NCI-H748 treated with DMSO at 0.1 percent for 48 hours (cell line): ENCODE measurements at regions not wholly inside any gene's neighbourhood (a gene's known extent, or its start where the extent isn't known, plus 50 kb on each side); places are given as distances from the start of the nearest gene placed in this dataset.

Source experiments
- DNase-seq: peaks from one replicate; lab custom pipeline; 2025; lab: John Stamatoyannopoulos, UW

DNA sequence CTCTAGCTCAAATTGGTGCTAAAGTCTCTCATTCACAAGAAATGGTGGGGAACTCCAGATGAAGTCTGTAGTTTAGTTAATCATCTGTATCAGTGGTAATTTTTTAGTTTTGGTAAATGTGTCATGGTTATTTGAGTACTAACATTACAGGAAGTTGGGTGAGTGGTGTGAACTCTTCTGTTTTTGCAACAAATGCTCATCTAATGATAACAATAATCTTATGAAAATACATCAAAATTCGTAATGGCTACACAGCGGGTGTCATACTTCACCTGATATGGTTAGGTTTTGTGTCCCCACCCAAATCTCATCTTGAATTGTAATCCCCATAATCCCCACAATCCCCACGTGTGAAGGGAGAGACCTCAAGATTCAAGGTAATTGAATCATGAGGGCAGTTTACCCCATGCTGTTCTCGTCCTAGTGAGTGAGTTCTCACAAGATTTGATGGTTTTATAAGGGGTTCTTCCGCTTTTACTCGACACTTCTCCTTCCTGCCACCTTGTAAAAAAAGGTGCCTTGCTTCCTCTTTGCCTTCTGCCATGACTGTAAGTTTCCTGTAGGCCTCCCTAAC lies 209.3 kb upstream of the FOXN3 start:
- no peak for DNase-seq

DNA sequence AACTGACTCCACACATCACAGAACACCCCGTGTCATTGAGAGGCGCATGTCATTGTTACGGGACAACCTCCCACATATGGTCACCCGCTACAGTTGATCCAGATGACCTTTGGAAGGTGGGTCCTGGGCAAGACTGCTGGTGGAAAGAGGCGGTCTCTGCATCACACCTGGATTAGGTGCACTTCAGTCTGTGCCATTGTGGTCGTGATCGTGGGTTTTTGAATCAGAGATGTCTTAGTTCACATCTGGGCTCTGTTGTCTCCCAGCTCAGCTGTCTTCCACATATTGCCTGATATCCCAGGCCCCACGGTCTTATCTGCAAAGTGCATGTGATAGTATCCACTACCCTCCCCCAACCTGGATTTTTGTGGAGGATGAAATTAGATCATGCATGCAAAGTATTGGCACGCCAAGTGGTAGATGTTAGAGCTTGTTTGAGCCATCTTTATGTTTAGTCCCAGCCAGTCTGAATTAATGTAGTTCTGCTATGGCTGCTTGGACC lies 208.7 kb upstream of the FOXN3 start:
- no peak for DNase-seq

DNA sequence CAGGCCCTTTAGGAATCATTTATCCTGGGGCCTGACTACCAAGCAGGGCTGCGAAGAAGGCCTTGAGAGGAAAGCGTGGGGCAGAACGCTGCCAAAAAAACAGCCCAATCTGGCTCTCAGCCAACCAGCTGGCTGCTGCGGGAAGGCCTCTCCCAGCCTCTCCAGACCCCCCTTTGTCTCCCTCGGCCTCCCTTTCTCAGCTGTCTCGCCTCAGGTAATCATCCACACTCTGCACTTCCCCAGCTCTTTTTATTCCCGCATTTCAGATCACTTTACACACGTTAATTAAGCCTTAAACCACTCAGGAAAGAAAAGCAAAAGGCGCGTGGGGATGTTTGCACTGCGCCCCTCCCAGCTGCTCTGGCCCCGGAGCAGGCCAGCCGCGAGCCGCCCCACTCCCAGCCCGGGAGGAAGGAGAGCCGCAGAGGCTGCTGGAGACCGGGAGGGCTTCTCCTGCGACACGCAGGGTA lies 208.2 kb upstream of the FOXN3 start:
- DNase-seq: peak; percentile 79

DNA sequence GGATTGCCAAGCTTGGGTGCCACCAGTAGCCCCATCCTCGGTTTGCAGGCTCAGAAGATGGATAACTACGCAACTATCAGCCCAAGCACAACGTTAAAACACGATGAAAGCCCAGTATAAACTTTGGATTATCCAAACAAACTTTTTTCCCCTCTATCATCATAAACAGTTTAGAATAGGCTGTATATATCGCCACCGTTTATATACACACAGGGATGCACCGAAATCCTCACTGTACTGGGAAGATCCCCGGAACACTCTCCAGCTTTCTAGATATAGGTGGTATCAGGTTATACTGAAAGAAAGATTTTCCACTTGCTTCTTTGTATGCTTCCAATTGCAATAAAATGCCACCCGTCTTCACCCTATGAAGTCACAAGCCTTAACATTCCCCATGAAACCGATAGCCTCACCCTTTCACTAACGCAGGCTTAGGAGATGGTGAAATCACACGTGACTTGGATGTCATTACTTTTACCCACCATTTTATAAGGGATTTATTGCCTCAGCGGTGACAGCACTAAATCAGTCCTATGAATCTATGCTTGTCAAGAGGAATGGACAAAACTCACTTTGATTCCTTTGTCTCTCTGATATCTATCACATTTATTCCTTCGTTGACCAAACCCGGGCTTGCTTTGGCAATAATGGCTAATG lies 207.6 kb upstream of the FOXN3 start:
- DNase-seq: no peak

DNA sequence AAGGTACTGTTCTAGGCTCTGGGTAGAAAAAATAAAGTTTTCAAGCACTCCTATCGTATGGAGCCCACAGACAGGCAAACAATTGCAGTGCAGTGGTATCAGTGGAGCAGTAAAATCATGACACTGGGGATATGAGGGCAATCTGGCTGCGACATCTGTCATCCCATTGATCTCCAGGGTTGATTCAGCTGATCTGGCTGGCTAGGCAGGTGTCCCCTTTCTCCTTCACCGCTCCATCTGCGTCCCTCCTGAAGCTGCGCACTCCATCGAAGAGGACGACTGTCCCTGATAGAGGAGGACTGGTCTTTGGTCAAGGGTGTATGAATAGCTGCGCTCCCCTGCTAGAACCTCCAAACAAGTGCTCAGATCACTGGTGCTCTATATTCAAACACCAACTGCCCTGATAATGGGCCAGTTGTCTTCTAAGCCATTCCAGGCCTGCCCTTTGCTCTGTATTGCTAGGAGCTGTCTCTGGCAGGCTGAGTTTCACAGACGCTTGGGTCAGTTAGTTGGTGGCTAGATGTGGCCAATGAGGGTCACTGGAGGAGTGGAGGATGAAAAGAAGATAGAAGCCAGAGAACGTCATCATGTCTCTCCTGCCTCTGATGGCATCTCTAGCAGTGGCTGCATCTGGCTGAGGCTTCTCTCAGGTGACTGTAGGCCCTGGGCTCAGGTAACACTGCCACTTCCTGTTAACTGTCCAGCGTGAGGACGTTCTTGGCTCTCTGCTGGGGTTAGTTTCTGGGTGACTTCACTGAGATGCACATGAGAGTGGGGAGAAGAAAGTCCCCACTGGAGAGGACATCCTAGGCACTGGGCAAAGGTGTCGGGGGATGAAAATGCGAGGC lies 205.0 kb upstream of the FOXN3 start:
- no peak for DNase-seq

DNA sequence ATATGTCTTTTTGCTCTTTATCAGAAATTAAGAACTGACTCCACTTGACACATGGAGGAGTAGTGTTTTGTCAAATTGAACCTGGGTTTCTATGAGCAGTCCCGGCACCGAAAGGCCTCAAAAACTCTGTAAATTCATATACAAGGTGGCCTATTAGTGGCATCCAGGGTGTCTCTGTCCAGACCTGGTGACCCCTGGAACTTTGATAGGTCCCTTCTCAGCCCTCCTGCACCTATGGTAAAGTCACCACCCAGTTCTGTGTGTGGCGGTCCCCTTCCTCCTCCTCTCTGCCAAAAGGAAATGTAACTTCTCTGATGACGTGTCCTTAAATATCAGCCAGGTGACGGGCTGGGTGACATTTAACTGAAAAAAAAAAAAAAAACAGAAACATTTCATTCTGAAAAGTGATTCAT lies 204.0 kb upstream of the FOXN3 start:
- DNase-seq: no peak

DNA sequence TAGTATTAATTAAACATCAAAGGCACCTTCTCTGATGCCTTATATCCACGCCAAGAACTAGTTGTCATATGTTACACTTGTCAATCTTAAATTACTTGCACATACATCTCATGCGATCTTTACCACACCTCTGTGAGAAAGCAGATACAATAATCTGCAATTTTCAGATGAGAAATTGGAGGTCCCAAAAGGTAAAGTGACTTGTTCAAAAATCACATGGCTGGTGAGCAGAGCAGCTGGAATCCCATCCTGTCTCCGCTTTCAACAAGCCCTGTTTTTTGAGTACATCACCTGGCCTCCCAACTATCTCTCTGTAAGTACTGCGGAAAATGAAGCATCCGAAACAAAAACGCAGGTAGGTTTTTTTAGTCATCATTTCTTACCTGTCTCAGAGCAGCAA lies 203.4 kb upstream of the FOXN3 start:
- no peak for DNase-seq

DNA sequence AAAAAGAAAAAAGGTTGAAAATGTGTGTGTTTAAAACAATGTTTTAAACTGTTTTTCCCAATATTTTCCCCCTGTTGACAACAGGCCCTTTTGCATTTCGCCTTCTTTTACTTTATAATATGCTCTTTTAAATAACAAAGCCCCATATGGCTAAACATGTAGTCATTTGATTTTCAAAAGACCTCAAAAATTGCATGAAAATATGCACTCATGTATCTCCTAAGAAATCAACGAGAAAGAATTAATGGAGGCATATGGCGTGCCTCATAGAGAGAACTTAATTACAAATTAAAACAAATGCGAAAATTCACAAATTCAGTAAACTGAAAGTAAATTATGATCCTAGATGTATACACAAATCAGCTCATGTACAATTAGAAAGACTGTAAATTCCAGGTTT lies 202.6 kb upstream of the FOXN3 start:
- DNase-seq: no peak

DNA sequence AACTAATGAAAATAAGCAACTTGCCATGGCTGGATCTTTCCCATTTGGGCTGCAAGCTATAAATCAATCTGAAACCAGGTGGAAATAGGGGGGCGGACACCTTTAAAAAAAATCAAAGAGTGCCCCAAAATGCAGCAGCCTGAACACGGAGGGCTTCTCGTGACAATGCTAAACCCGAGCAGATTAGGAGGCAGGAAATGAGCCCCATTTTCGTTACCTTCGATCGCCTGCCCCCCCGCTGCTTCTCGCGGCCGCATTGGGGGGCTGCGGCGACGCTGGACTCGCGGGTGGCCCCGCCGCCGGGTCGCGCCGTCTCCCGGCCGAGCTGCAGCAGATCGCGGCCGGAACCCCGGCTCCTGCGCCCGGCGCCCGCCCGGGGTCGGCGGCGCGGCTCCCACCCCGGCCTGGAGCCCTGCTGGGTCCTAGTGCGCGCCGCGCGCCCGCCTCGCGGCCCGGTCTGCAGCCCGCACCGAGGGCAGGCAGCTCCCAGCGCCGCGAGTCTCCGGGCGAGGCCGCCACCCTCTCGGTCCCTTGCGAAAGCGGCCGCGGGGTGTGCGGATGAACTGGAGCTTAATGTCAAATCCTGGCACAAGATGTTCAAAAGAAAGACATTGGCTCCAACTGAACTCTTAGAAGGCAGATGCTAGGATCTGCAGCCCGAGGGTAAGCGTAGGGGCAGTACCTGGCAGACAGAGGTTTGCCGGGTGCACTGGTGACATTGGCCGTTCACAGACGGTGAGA lies 201.9 kb upstream of the FOXN3 start:
- DNase-seq: peak; percentile 54

DNA sequence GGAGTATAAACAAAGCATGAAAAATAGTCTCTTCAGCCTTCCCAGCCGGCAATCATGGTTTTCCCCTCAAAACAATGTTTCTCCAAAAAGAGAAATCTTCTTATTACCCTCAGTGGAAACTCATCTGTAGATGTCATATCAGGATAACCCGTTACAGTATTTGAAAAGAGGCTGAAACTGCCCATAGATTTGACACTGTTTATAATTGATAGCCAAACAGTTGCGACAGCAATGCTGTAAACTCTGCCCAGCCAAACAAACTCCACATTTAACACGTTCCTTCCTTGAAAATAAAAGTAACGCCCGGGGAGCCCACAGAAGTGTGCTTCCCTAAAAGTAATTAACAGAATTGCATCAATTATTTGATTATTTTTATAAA lies 201.3 kb upstream of the FOXN3 start:
- no peak for DNase-seq

DNA sequence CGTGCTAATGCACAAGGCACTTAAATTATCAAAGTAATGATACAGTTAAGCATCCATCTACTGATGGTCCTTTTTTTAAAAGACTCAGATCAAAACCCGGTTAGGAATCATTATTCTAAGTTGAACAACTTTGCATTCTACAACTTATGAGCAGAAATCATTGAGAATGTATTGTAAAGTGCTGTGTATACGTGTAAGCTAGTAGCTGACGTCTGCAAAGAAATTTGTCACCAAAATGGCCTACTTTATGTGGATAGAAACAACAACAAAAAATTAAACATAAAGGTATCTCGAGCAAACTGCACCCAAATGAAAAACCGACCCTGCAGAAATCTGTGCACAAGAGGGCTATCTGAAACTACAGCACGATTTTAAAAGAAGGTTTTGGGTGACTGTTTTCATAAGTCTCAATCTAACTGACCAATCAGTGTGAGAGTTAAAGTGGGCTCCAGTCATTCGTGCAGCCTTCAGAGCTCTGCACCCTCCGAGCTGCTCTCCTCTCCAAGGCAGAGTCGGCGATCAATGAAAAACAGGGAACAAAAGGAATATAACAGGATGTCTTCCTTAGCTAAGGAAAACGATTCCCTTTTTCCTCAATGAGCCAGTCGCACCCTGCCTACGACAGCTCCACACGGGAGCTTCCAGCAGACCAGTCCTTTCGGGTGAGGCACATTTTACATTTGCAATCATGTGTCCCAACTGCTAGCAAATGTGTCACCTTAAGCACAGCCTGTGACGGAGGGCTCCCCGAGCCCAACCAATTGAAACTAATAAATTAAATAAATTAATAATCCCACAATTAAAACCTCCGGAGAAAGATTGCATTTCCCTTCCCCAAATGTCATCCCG lies 200.7 kb upstream of the FOXN3 start:
- peak; percentile 60 for DNase-seq

DNA sequence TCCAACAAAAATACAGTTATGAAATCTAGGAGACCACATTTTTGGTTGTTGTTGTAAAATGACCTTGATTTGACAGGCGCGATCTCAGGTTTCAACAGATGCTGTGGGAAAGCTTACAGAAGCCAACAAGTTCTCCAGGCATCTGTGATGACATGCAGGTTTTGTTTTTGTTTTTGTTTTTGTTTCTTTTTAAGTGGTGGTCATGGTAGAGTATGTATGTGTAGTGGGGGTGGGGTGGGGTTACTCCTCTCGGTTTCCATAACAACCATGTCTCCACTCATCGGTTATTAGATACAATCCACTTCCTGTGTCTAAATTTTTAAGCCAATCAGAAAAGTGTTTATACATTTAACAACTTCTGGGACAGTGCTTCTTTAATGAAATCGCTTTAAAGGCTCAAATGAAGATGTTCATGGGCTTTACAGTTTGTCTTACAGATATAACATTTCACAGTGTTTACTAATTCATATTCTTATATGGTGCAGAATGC lies 199.9 kb upstream of the FOXN3 start:
- peak; percentile 43 for DNase-seq

DNA sequence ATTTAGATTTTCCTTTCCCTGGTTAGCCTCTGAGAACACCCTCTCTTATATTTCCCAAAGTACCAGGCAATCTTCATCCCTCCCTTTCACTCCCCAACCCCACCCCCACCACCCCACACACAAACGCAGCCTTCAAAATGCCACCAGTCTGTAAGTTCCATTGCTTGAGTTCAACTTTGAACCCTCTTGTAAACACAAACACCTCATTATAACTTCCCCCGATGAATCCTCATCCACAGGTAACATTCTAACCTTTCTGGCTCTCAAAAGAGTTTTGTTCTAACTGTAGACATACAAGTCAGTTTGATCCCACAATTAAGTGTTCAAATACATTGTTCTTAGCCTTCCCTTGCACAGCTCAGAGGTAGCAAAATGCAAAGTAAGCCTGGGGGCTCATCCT lies 199.4 kb upstream of the FOXN3 start:
- DNase-seq: no peak

DNA sequence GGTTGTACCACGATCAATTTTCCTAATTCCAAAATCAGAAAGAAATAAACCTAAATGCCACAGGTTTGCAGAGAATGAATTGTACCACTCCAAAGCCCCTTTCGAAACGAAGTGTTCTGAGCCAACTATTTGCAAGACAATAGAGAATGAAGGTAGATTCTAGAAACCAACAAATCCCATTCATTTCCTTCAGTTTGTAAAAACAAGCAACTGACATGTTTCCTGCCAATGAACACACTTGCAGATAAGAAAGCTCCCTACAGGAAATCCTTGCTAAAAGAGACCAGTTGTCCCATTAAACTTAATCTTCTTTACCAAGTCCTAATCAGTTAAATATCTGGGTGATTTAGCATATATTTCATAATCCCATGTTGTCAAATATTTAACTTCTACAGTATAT lies 198.4 kb upstream of the FOXN3 start:
- no peak for DNase-seq

DNA sequence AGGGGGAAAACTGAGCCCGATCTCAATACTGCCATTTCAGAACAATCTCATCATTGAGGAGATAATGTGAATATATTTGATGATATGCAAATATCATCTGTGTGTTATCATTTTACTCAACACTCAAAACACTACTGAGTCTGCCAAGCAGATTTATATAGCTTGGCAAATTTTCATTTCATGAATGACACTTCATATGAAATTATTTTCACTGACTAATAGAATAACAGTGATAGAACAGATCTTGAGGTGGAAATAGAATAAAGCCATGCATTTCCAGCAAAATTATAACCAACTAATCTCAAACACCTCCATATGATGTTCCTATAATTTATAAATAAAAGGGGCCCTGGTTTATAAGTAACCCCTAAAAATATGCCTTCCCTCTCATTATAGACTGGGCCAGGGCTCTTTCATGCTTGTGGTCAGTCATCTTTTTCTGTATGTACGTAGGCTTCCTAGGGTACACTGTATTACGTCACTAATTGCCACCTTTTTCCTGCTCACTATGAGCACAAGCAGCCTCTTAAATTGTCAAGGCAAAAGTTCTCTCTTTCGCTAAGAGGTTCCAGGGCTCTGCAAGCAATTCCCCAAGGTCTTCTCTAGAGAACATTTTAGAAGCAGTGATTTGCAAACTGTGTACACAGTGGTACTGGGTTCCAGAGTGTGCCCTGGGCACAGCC lies 197.1 kb upstream of the FOXN3 start:
- DNase-seq: no peak

DNA sequence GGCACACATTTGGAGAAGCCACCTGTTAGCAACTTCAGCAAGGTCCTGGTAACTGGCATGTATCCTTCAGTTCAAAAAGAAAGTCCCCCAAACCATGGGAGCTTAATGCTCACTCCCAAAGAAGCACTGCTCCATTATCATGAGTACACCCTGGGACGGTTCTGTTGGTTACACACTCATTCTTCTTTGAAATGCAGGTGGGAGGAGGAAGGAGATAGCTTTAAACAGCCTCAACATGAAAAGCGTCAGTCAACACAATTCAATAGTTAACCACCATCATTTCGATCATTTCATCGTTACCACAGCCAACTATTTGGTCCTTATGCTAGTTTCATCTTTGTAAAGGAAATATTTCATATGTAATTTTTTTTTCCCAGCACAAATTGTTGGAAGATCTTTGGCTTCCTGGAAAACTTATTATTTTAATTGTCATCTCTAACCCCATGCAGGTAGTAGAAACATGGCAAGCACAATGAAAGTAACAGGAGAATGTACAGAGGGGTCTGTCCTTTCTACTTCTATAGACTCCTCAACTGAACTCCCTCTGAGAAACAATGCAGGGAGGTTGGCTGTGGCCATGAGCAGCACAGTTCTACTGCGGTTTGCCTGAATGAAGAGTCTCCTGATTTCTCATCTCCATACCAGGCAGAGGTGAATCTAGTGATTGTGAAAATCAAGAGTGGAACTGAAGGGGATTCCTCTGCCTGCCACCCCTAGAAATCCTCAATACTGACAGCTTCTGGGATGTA lies 196.4 kb upstream of the FOXN3 start:
- no peak for DNase-seq

DNA sequence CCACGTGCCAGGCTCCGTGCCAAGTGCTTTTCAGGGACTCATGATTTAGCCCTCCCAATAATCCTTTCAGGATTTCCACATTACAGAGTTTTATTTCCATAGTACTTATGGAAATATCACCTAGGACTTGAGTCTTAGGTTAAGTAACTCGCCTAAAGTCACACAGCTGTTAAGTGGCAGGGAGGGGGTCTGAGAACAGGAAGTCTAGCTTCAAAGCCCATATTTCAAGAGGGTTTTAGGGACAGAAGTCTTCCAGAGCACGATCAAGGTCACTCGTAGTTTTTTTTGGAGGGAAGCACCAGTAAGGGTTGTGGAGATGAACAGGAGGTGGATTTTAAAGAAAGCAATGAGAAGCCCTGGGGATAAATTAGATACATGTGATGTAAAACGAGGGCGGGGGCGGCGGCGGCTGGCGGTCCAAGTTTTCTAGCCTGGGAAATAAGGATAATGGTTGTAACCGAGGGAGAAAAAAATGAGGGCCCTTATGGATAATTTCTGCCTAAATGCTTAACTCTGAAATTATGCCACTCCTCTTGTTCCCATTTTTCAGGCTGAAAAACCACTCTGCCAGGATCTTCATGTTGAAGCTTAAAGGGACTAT lies 192.6 kb upstream of the FOXN3 start:
- DNase-seq: no peak

DNA sequence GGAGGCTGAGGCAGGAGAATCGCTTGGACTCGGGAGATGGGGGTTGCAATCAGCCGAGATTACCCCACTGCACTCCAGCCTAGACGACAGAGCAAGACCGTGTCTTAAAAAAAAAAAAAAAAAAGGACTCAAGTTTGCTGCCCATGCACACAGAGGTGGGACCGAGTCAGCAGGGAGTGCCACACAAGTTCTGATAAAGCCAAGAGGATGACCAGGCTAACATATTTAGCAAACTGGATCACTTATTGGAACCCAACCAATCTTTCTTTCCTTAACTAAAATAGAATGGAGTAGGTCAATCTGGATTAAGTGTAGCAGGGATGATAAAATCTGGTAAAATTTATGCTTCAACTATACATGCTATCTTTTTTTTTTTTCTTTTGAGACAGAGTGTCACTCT lies 190.4 kb upstream of the FOXN3 start:
- DNase-seq: no peak

DNA sequence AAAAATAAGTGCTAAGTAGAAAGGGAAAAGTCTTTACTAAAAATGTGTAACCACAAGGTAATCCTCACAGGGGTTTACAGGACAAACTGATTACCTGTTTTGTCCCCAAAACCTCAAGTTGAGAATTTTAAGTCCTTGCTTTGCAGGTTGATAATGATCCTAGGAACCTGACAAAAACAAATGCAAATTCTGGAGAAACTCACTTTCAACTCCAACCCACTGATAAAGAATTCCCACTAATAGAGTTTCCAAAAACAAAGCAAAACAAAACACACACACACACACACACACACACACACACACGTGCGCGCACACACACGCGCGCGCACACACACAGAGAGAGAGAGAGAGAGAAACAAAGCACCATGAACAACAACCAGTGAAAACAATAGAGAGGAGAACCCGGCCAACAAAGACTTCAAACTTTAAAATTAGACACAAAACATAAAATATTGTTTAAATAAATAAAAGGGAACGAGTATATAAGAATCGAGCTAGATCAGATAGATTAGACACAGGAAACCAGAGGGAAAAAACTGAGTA lies 187.0 kb upstream of the FOXN3 start:
- no peak for DNase-seq
